Activated naive CD8-positive, alpha-beta T cell treated with anti-CD3 and anti-CD28 coated beads, Interleukin-2, amount 10 ng/mL, durations not matched to agents 7 days and 5 days (primary cell): ENCODE measurements at regions not wholly inside any gene's neighbourhood (a gene's known extent, or its start where the extent isn't known, plus 50 kb on each side); places are given as distances from the start of the nearest gene placed in this dataset.

ENCODE experiments used
- ATAC-seq: fragments of 150-1000 bp; cut with Tn5 transposase; one replicate; pipeline ENCODE4 v1.10.0; 2021; ENCODE audit warnings: low read depth, moderate library complexity
- POLR2A ChIA-PET: fragments of 350-600 bp; sonication (Branson Sonifier 250); formaldehyde crosslinking; loops from one replicate; lab custom pipeline; 2021; ENCODE audit warnings: antibody characterized with exemption; lab: Charles Lee
- DNase-seq: peaks from one replicate; pipeline ENCODE4 v3.0.0; 2021
- H3K27ac Mint-ChIP-seq: one replicate; pipeline ENCODE4 v1.8.0; 2022; ENCODE audit warnings: mild to moderate bottlenecking, mixed read lengths
- H3K27me3 Mint-ChIP-seq: one replicate; pipeline ENCODE4 v1.8.0; 2022; ENCODE audit warnings: mild to moderate bottlenecking, moderate library complexity, mixed read lengths
- H3K36me3 Mint-ChIP-seq: one replicate; pipeline ENCODE4 v1.8.0; 2021; ENCODE audit warnings: mild to moderate bottlenecking, mixed read lengths
- H3K4me1 Mint-ChIP-seq: one replicate; pipeline ENCODE4 v1.8.0; 2021; ENCODE audit warnings: mixed read lengths
- H3K4me3 Mint-ChIP-seq: one replicate; pipeline ENCODE4 v1.8.0; 2022; ENCODE audit warnings: mild to moderate bottlenecking, moderate library complexity, mixed read lengths
- H3K9me3 Mint-ChIP-seq: one replicate; pipeline ENCODE4 v1.8.0; 2021; ENCODE audit warnings: mixed read lengths

- H3K4me1 Mint-ChIP-seq: no peaks in the 10 kb centered on the region
- no peaks in the 10 kb centered on the region for H3K27me3 Mint-ChIP-seq
- no peak overlapping the region for H3K4me3 Mint-ChIP-seq
- no peaks in the 10 kb centered on the region for H3K9me3 Mint-ChIP-seq
- H3K27ac Mint-ChIP-seq: no peak overlapping the region
- no peak for DNase-seq
- no peak for ATAC-seq
- POLR2A ChIA-PET: no interaction called here
- H3K36me3 Mint-ChIP-seq: no peaks in the 10 kb centered on the region
Measured at GRCh38 chr4:165662341-165662740, 210.7 kb upstream of the TLL1 start.

GRCh38 chr4:165663411-165663810, 209.6 kb upstream of the TLL1 start:
- no peaks in the 10 kb centered on the region for H3K27me3 Mint-ChIP-seq
- H3K4me1 Mint-ChIP-seq: no peaks in the 10 kb centered on the region
- H3K27ac Mint-ChIP-seq: no peak overlapping the region
- ATAC-seq (no peak), DNase-seq (no peak)
- no peak overlapping the region for H3K4me3 Mint-ChIP-seq
- no peaks in the 10 kb centered on the region for H3K9me3 Mint-ChIP-seq
- POLR2A ChIA-PET: no interaction called here
- no peaks in the 10 kb centered on the region for H3K36me3 Mint-ChIP-seq

- Mint-ChIP-seq H3K4me1 (no peaks in the 10 kb centered on the region), H3K36me3 (no peaks in the 10 kb centered on the region), H3K27me3 (no peaks in the 10 kb centered on the region), H3K4me3 (no peak overlapping the region), H3K27ac (no peak overlapping the region), H3K9me3 (no peaks in the 10 kb centered on the region)
- DNase-seq (no peak), ATAC-seq (no peak)
- POLR2A ChIA-PET: no interaction called here
Measured at GRCh38 chr4:165666836-165667235, 206.2 kb upstream of the TLL1 start.

- POLR2A ChIA-PET: no interaction called here
- Mint-ChIP-seq H3K4me3 (no peak overlapping the region), H3K9me3 (no peaks in the 10 kb centered on the region), H3K27ac (no peak overlapping the region), H3K4me1 (no peaks in the 10 kb centered on the region), H3K27me3 (no peaks in the 10 kb centered on the region), H3K36me3 (no peaks in the 10 kb centered on the region)
- ATAC-seq (no peak), DNase-seq (no peak)
Measured at GRCh38 chr4:165667969-165668368, 205.1 kb upstream of the TLL1 start.

- Mint-ChIP-seq H3K4me1 (no peaks in the 10 kb centered on the region), H3K36me3 (no peaks in the 10 kb centered on the region), H3K27me3 (no peaks in the 10 kb centered on the region), H3K9me3 (no peaks in the 10 kb centered on the region), H3K27ac (no peak overlapping the region), H3K4me3 (no peak overlapping the region)
- POLR2A ChIA-PET: no interaction called here
- ATAC-seq (no peak), DNase-seq (no peak)
Measured at GRCh38 chr4:165668694-165669093, 204.3 kb upstream of the TLL1 start.

- Mint-ChIP-seq H3K27ac (no peak overlapping the region), H3K27me3 (no peaks in the 10 kb centered on the region), H3K9me3 (no peaks in the 10 kb centered on the region), H3K4me3 (no peak overlapping the region), H3K4me1 (no peaks in the 10 kb centered on the region), H3K36me3 (no peaks in the 10 kb centered on the region)
- no peak for DNase-seq
- POLR2A ChIA-PET: no interaction called here
- ATAC-seq: no peak
Measured at GRCh38 chr4:165677081-165677480, 196.0 kb upstream of the TLL1 start.

GRCh38 chr4:165678236-165678935, 194.7 kb upstream of the TLL1 start:
- ATAC-seq (no peak), DNase-seq (no peak)
- H3K4me3 Mint-ChIP-seq: no peak overlapping the region
- no peaks in the 10 kb centered on the region for H3K36me3 Mint-ChIP-seq
- no peaks in the 10 kb centered on the region for H3K27me3 Mint-ChIP-seq
- POLR2A ChIA-PET: no interaction called here
- H3K4me1 Mint-ChIP-seq: no peaks in the 10 kb centered on the region
- H3K27ac Mint-ChIP-seq: no peak overlapping the region
- H3K9me3 Mint-ChIP-seq: no peaks in the 10 kb centered on the region

- Mint-ChIP-seq H3K27me3 (no peaks in the 10 kb centered on the region), H3K4me1 (no peaks in the 10 kb centered on the region), H3K36me3 (no peaks in the 10 kb centered on the region), H3K9me3 (no peaks in the 10 kb centered on the region), H3K27ac (no peak overlapping the region), H3K4me3 (no peak overlapping the region)
- POLR2A ChIA-PET: no interaction called here
- no peak for ATAC-seq
- DNase-seq: no peak
Measured at GRCh38 chr4:165678936-165679325, 194.1 kb upstream of the TLL1 start.

GRCh38 chr4:165680821-165681220, 192.2 kb upstream of the TLL1 start:
- Mint-ChIP-seq H3K4me1 (no peaks in the 10 kb centered on the region), H3K27ac (no peak overlapping the region), H3K27me3 (no peaks in the 10 kb centered on the region), H3K9me3 (no peaks in the 10 kb centered on the region), H3K36me3 (no peaks in the 10 kb centered on the region), H3K4me3 (no peak overlapping the region)
- DNase-seq (no peak), ATAC-seq (no peak)
- POLR2A ChIA-PET: no interaction called here

GRCh38 chr4:165682611-165683010, 190.4 kb upstream of the TLL1 start:
- no peak overlapping the region for H3K4me3 Mint-ChIP-seq
- no peaks in the 10 kb centered on the region for H3K4me1 Mint-ChIP-seq
- DNase-seq (no peak), ATAC-seq (no peak)
- H3K36me3 Mint-ChIP-seq: no peaks in the 10 kb centered on the region
- POLR2A ChIA-PET: no interaction called here
- H3K27ac Mint-ChIP-seq: no peak overlapping the region
- no peaks in the 10 kb centered on the region for H3K9me3 Mint-ChIP-seq
- no peaks in the 10 kb centered on the region for H3K27me3 Mint-ChIP-seq

- no peak overlapping the region for H3K4me3 Mint-ChIP-seq
- DNase-seq (no peak), ATAC-seq (no peak)
- no peaks in the 10 kb centered on the region for H3K4me1 Mint-ChIP-seq
- H3K36me3 Mint-ChIP-seq: no peaks in the 10 kb centered on the region
- no peak overlapping the region for H3K27ac Mint-ChIP-seq
- POLR2A ChIA-PET: no interaction called here
- H3K9me3 Mint-ChIP-seq: no peaks in the 10 kb centered on the region
- no peaks in the 10 kb centered on the region for H3K27me3 Mint-ChIP-seq
Measured at GRCh38 chr4:165684177-165684805, 188.7 kb upstream of the TLL1 start.

- no peaks in the 10 kb centered on the region for H3K4me1 Mint-ChIP-seq
- H3K4me3 Mint-ChIP-seq: no peak overlapping the region
- H3K9me3 Mint-ChIP-seq: no peaks in the 10 kb centered on the region
- ATAC-seq: no peak
- H3K27ac Mint-ChIP-seq: no peak overlapping the region
- no peak for DNase-seq
- no peaks in the 10 kb centered on the region for H3K27me3 Mint-ChIP-seq
- no peaks in the 10 kb centered on the region for H3K36me3 Mint-ChIP-seq
- POLR2A ChIA-PET: no interaction called here
Measured at GRCh38 chr4:165686756-165687155, 186.3 kb upstream of the TLL1 start.

- Mint-ChIP-seq H3K4me3 (no peak overlapping the region), H3K36me3 (no peaks in the 10 kb centered on the region), H3K27me3 (no peaks in the 10 kb centered on the region), H3K9me3 (no peaks in the 10 kb centered on the region), H3K27ac (no peak overlapping the region), H3K4me1 (no peaks in the 10 kb centered on the region)
- no peak for DNase-seq
- ATAC-seq: no peak
- POLR2A ChIA-PET: no interaction called here
Measured at GRCh38 chr4:165689159-165689558, 183.9 kb upstream of the TLL1 start.

GRCh38 chr4:165692082-165692481, 181.0 kb upstream of the TLL1 start:
- H3K27me3 Mint-ChIP-seq: no peaks in the 10 kb centered on the region
- H3K27ac Mint-ChIP-seq: no peak overlapping the region
- DNase-seq (no peak), ATAC-seq (no peak)
- H3K4me3 Mint-ChIP-seq: no peak overlapping the region
- no peaks in the 10 kb centered on the region for H3K36me3 Mint-ChIP-seq
- H3K4me1 Mint-ChIP-seq: no peaks in the 10 kb centered on the region
- POLR2A ChIA-PET: no interaction called here
- H3K9me3 Mint-ChIP-seq: no peaks in the 10 kb centered on the region
